ENCODE measurements at regions not wholly inside any gene's neighbourhood (a gene's known extent, or its start where the extent isn't known, plus 50 kb on each side); places are given as distances from the start of the nearest gene placed in this dataset.
"Not testable (repeated sequence)": the region's sequence is repeated elsewhere in the genome, so short reads cannot be mapped to it uniquely, and the experiment has no call there.

GRCh38 chr3:193970131-193970772, 165.7 kb upstream of the HES1 start:
- dilution Hi-C loops (cut with MboI; ENCODE audit: extremely low pct_ligation_motif_present, low sequenced_read_pairs): not testable (repeated sequence)

GRCh38 chr3:193970773-193971206, 165.2 kb upstream of the HES1 start:
- FAIRE-seq (no peak), DNase-seq (ENCODE audit: low read depth, low spot score) (no peak)
- Histone ChIP-seq H3K9me3 (ENCODE audit: control insufficient read depth, low read depth, low read length) (no peaks in the 10 kb centered on the region), H3K9ac (ENCODE audit: control insufficient read depth, extremely low read depth, insufficient read depth, low read length) (no peak overlapping the region), H3K4me2 (ENCODE audit: control insufficient read depth, extremely low read depth, insufficient read depth, low read depth, low read length) (peak overlapping the region; percentile 61), H3K36me3 (ENCODE audit: control insufficient read depth in 2 of 2, extremely low read depth in 1 of 2, insufficient read depth in 2 of 2, low read length in 2 of 2) (no peaks in the 10 kb centered on the region), H3K9me1 (ENCODE audit: control insufficient read depth, extremely low read depth, insufficient read depth, low read length) (no peaks in the 10 kb centered on the region), H4K20me1 (ENCODE audit: control insufficient read depth, extremely low read depth, insufficient read depth, low read length) (no peaks in the 10 kb centered on the region), H3K4me1 (ENCODE audit: control insufficient read depth, extremely low read depth, insufficient read depth, low read length) (peaks cover 15% of the 10 kb centered on the region), H3K4me3 (ENCODE audit: control insufficient read depth in 2 of 3, extremely low read depth in 1 of 3, insufficient read depth in 2 of 3, low read depth in 1 of 3, low read length in 3 of 3) (no peak overlapping the region), H3K27me3 (ENCODE audit: control insufficient read depth, extremely low read depth, insufficient read depth, low read length) (no peaks in the 10 kb centered on the region), H3K27ac (ENCODE audit: control insufficient read depth, insufficient read depth, low read length) (no peak overlapping the region), H2AFZ (ENCODE audit: control insufficient read depth, low read length) (no peak overlapping the region), H3K79me2 (ENCODE audit: control insufficient read depth, insufficient read depth, low read length) (no peaks in the 10 kb centered on the region)
- dilution Hi-C loops (cut with MboI; ENCODE audit: extremely low pct_ligation_motif_present, low sequenced_read_pairs): no loop called here
- TF ChIP-seq EZH2 (IDR thresholded peaks at IDR 0.05; ENCODE audit: low read length) (no peak), CTCF (optimal IDR thresholded peaks at IDR 0.05 in 1 of 3, IDR thresholded peaks at IDR 0.05 in 1 of 3, conservative IDR thresholded peaks at IDR 0.05 in 1 of 3; ENCODE audit: extremely low read depth in 1 of 3, insufficient read depth in 2 of 3, low read length in 3 of 3) (no peak)

More at GRCh38 chr3:193970131-193970772, 165.7 kb upstream of the HES1 start:
- not testable (repeated sequence) for H3K27me3 ChIP-seq (ENCODE audit: control insufficient read depth, extremely low read depth, insufficient read depth, low read length); H2AFZ ChIP-seq (ENCODE audit: control insufficient read depth, low read length); H4K20me1 ChIP-seq (ENCODE audit: control insufficient read depth, extremely low read depth, insufficient read depth, low read length); H3K4me2 ChIP-seq (ENCODE audit: control insufficient read depth, extremely low read depth, insufficient read depth, low read depth, low read length); H3K9me1 ChIP-seq (ENCODE audit: control insufficient read depth, extremely low read depth, insufficient read depth, low read length); DNase-seq (ENCODE audit: low read depth, low spot score); H3K9ac ChIP-seq (ENCODE audit: control insufficient read depth, extremely low read depth, insufficient read depth, low read length); H3K9me3 ChIP-seq (ENCODE audit: control insufficient read depth, low read depth, low read length); H3K27ac ChIP-seq (ENCODE audit: control insufficient read depth, insufficient read depth, low read length); H3K79me2 ChIP-seq (ENCODE audit: control insufficient read depth, insufficient read depth, low read length); H3K4me3 ChIP-seq (ENCODE audit: control insufficient read depth in 2 of 3, extremely low read depth in 1 of 3, insufficient read depth in 2 of 3, low read depth in 1 of 3, low read length in 3 of 3); H3K36me3 ChIP-seq (ENCODE audit: control insufficient read depth in 2 of 2, extremely low read depth in 1 of 2, insufficient read depth in 2 of 2, low read length in 2 of 2); FAIRE-seq
- peak; percentile 49 to 59 (median 49) for TF ChIP-seq CTCF (optimal IDR thresholded peaks at IDR 0.05 in 1 of 3, IDR thresholded peaks at IDR 0.05 in 1 of 3, conservative IDR thresholded peaks at IDR 0.05 in 1 of 3; ENCODE audit: extremely low read depth in 1 of 3, insufficient read depth in 2 of 3, low read length in 3 of 3)
- H3K4me1 ChIP-seq (ENCODE audit: control insufficient read depth, extremely low read depth, insufficient read depth, low read length): peaks cover 15% of the 10 kb centered on the region

Measured in keratinocyte (primary cell).